Colon (tissue), 2 donors: ENCODE measurements at regions not wholly inside any gene's neighbourhood (a gene's known extent, or its start where the extent isn't known, plus 50 kb on each side); places are given as distances from the start of the nearest gene placed in this dataset.

ENCODE experiments used
- FAIRE-seq: peaks from 2 replicates; lab custom pipeline; 2012; peaks lifted over from hg19 to GRCh38; lab: Jason Lieb, UNC
- donor health status: control.
- donor health status: control.

GRCh38 chr13:86201477-86201876, 402.3 kb upstream of the SLITRK6 start:
- FAIRE-seq: no peak

- no peak for FAIRE-seq
Measured at GRCh38 chr13:86193281-86193680, 394.1 kb upstream of the SLITRK6 start.

GRCh38 chr13:86188170-86188569, 389.0 kb upstream of the SLITRK6 start:
- no peak for FAIRE-seq

- no peak for FAIRE-seq
Measured at GRCh38 chr13:86185636-86186035, 386.4 kb upstream of the SLITRK6 start.

- no peak for FAIRE-seq
Measured at GRCh38 chr13:86185107-86185506, 385.9 kb upstream of the SLITRK6 start.

GRCh38 chr13:86174622-86175021, 375.4 kb upstream of the SLITRK6 start:
- FAIRE-seq: no peak

- no peak for FAIRE-seq
Measured at GRCh38 chr13:86172961-86173360, 373.7 kb upstream of the SLITRK6 start.

GRCh38 chr13:86161257-86161656, 362.0 kb upstream of the SLITRK6 start:
- no peak for FAIRE-seq

GRCh38 chr13:86155756-86156155, 356.5 kb upstream of the SLITRK6 start:
- no peak for FAIRE-seq

- FAIRE-seq: no peak
Measured at GRCh38 chr13:86142080-86142479, 342.9 kb upstream of the SLITRK6 start.

- FAIRE-seq: no peak
Measured at GRCh38 chr13:86135856-86136255, 336.6 kb upstream of the SLITRK6 start.

- FAIRE-seq: no peak
Measured at GRCh38 chr13:86121881-86122280, 322.7 kb upstream of the SLITRK6 start.

GRCh38 chr13:86109107-86109506, 309.9 kb upstream of the SLITRK6 start:
- no peak for FAIRE-seq

GRCh38 chr13:86108334-86108733, 309.1 kb upstream of the SLITRK6 start:
- FAIRE-seq: no peak

- no peak for FAIRE-seq
Measured at GRCh38 chr13:86098511-86098910, 299.3 kb upstream of the SLITRK6 start.

- FAIRE-seq: no peak
Measured at GRCh38 chr13:86095351-86095750, 296.1 kb upstream of the SLITRK6 start.

GRCh38 chr13:86090181-86090580, 291.0 kb upstream of the SLITRK6 start:
- no peak for FAIRE-seq

- FAIRE-seq: no peak
Measured at GRCh38 chr13:86087244-86087643, 288.0 kb upstream of the SLITRK6 start.

- no peak for FAIRE-seq
Measured at GRCh38 chr13:86085890-86086289, 286.7 kb upstream of the SLITRK6 start.

GRCh38 chr13:86082121-86082520, 282.9 kb upstream of the SLITRK6 start:
- FAIRE-seq: no peak

- no peak for FAIRE-seq
Measured at GRCh38 chr13:86080340-86080995, 281.2 kb upstream of the SLITRK6 start.

GRCh38 chr13:86066611-86067365, 267.6 kb upstream of the SLITRK6 start:
- FAIRE-seq: no peak

GRCh38 chr13:86052141-86052540, 252.9 kb upstream of the SLITRK6 start:
- FAIRE-seq: no peak
